Activated CD4-positive, alpha-beta T cell treated with anti-CD3 and anti-CD28 coated beads, Interleukin-2, amount 50 U/mL, for 16 hours (primary cell): ENCODE measurements at regions not wholly inside any gene's neighbourhood (a gene's known extent, or its start where the extent isn't known, plus 50 kb on each side); places are given as distances from the start of the nearest gene placed in this dataset.
"Not testable (repeated sequence)": the region's sequence is repeated elsewhere in the genome, so short reads cannot be mapped to it uniquely, and the experiment has no call there.

Experiments used
- DNase-seq: peaks from one replicate; pipeline ENCODE4 v3.0.0-alpha.2; 2020

DNA sequence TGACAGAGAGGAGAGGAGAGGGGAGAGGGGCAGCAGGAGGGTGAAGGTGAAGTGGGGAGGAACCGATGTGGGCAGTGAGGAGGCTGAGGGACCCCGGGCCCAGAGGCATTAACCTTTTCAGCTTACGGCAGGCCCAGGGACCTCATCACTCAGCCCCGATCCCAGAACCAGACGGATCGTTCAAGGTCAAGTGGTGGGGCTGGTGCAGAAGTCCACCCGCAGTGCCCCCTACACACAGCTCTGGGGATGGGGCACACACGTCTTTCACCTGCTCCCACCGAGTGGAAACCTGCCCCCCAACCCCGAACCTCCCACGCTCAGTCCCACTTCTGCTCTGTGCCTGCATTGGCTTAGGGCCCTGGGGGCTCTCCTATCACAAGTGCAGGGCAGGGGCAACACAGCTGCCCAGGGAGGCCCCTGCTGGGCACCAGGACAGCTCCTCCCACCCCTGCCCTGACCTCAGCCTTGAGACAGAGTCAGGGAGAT is 81.9 kb upstream of the GOLGA6L4 start:
- not testable (repeated sequence) for DNase-seq

DNA sequence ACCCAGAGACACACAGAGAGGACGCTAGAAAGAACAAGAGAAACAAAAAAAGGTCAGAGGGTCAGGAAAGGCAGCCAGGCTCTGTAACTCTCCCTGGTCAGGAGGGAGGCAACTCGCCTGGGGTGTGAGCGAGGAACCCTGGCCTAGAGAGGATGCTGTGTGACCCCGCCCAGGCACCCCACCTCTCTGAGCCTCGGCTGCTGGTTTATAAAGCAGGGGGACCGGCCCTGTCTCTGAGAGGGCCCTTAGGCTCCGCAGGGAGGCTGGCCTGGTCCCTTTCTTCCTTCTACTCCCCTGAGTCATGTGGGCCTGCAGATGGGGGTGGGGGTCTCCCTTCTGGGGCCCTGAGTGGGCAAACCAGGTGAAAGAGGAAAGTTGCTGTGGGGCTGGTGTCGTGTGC is 81.3 kb upstream of the GOLGA6L4 start:
- not testable (repeated sequence) for DNase-seq

DNA sequence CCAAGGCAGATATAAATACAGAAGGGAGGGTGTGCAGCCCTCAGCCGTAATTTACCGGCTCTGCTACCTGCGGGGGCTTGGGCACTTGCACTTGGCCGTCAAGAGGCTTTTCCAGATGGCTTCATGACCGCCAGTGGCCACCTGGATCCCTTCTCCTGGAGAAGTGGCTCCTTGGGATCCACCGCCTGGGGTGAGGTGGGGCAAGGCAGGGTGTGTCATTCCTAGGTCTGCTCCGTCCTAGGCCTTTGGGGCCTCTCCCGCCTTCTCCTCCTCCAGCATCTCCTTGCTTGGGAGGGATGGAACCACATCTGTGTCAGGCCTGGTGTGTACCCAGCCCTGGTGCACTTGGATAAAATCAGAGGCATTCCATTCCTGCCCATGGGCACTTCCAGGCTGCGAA is 80.8 kb upstream of the GOLGA6L4 start:
- not testable (repeated sequence) for DNase-seq

DNA sequence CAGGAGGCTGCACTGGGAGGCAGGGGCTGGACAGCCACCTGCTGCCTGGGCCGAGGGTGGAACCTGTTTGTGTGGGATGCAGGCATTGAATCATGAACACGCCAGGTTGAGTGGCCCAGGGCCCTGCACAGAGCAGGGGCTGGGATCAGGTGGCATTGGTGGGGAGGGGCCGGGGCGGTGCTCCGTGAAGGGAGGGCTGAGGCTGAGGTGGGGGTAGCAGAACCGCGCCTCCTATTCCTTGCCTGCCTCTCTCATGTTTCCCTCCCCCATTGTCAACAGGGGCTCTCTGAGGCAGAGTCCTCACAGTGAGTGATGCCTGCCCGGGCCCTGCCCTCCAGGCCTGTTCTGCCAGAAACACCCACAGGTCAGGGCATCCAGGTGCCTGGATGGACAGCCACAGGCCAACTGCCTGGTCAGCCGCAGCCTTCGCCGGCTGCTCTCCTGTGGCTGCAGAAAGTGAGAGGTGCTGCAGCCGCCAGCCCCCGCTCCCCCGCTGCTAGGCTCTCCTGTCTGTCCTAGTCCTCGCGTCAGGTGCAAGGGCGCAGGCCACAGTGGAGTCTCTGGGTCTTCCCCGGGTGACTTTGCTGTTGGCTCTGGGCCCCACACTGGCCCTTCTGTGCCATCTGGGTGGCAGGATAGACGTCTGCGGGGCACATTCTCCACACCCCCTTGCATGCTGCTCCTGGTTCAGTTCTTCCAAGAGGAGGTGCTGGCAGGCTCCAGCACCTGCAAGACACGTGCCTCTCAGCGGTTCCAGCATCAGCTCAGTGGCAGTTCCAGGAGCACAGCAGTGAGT is 79.6 kb upstream of the GOLGA6L4 start:
- not testable (repeated sequence) for DNase-seq

DNA sequence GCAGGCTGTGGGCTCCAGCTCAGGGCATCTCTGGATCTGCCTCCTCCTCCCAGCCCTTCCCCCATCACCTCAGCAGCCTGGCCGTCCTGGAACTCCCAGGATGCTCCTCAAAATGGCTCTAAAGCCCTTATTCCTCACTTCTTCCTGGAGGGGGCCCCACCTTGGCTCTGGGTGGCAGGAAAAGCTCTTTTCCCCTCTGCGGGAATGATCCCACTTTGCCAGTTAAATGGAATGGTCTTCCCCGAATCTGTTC is 79.1 kb upstream of the GOLGA6L4 start:
- not testable (repeated sequence) for DNase-seq

DNA sequence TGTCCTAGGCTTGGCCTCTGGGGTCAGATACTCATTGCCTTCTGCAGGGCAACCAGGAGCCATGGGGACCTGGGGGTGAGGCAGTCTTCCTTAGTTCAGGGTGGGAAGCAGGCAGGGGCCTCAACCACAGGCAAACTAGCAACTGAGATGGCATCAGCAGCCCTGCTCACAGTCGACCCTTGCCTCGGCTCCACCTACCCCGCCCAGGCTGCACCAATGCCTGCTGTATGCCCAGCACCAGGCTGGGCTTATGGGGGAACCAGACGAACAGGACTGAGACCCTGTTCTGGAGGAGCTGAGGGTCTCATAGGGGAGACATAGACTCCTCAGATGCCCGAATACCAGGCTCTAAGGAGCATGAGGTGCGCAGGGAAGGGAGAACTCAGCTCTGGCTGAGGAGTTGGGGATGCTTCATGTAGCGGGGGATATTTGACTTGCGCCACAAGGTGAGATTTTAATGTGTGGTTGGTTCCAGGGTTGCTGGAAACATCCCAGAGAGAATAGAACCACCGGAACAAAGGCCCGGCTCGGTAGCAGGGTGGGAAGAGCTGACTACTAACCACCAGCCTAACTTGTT is 78.4 kb upstream of the GOLGA6L4 start:
- DNase-seq = not testable (repeated sequence)

DNA sequence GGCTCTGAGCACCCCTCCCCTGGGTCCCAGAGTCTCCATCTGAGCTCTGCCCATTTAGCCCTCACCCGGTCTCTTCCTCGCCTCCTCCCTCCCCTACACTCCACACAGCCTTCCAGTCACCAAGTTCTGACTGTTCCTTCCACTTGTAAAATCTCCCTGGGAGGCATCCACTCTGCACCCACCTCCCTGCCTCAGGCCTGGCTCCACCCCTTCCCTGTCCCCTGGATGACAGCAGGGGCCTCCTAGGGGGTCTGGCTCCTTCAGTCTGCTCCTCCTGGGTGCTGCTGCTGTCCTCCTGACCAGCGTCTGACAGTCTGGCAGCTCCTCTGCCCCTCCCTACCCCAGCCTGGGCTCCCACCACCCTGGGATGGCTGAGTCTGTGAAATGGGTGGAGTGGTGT is 77.7 kb upstream of the GOLGA6L4 start:
- not testable (repeated sequence) for DNase-seq

DNA sequence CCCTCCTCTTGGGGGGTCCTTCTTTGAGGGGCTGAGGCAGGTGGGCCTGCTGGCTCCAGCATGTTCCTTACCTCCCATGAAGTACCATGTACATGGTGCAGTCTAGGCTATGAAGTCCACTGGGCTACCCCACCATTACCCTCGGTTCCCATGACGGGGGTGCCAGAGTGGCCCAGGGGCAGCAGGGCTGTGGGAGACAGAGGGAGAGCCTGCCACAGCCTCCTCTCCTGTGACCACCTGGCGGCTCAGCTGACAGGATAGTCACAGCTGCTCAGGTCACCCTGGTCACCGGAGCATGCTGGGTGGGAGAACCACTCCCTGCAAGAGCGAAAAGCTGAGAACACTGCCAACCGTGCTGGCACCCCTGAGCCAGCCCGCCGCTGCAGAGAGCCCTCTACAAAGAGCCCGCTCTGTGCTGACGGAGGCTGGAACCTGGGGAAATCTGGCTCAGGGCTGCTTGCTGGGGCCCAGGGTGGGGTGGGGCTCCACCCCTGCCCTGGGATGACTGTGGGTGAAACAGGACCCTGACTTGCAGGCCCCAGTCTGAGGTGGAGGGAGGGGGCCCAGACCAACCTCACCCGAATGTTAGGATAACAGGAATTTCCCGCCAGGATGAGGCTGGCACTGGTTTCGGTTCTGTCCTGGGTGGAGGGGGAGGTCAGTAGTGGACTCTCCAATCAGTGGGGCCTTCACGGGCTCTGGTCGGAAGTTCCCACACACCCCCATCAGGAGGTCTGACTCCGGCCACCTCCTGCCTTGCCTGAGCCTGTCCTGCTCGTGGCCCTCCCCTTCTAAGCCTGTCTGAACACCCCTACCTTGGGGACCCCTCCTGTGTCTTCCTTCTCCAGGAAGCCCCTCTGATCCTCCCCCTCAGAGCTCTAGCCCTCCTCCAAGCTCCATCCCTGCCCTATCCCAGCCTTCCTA is 76.0 kb upstream of the GOLGA6L4 start:
- DNase-seq = not testable (repeated sequence)

DNA sequence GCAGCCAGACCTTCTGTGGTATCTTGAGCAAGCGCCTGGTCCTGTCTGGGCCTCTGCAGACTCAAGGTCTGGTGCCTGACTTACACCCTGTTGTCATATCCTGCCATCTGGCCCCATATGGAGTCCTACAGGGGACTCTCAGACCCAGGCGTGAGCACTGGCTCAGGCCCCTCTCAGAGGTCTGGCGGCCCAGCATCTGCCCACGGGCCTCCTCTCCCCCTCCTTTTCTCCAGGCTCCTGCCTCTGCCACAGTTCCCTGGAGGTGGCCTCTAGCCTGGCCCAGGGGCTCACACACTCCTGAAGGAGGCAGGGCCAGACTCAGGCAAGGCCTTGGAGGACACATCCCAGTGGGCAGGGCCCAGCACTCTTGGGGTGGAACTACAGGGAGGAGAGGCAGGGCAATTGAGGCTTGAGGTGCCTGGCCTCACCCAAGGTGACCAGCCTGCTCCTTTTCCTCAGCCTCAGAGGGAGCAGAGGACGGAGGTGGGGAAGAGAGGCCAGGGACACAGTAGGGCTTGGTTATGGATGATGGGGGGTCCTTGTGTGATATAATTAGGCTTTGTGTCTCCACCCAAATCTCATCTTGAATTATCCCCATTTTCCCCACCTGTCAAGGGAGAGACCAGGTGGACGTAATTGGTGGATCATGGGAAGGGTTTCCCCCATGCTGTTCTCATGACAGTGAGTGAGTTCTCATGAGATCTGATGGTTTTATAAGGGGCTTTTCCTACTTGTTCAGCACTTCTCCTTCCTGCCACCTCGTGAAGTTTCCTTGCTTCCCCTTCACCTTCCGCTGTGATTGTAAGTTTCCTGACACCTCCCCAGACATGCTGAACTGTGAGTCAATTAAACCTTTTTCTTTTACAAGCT is 70.9 kb upstream of the GOLGA6L4 start:
- not testable (repeated sequence) for DNase-seq

DNA sequence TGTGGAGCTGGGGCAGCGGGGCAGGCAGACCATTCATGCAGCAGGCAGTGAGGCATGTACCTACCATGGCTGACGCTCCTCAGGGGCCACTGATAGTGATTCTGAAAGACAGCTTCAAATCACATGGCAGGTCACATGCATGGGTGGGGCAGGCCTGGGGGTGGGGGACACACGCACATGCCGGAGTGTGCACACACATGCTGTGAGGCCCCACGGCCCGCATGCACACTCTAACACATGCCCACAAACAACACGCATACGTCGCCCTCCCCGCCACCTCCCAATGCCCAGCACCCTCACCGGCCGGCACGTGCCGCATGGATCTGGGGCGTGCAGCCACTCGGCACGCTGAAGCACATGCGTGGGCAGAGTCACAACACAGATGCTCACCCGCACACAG is 65.5 kb upstream of the GOLGA6L4 start:
- DNase-seq = not testable (repeated sequence)

DNA sequence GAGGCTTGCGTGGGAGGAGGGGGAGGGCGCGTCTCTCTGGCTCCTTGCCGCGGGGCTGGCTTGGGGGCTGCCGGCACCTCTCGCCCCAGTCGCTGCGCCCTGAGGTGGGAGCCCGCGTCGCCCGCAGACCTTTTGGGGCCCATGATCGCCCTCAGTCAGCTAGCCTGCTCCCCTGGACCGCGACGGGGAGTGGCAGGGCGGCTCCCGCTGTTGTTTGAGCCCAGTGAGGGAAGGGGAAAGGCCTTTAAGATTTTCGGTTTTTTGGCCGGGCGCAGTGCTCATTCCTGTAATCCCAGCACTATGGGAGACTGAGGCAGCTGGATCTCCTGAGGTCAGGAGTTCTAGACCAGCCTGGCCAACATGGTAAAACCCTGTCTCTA is 62.4 kb upstream of the GOLGA6L4 start:
- not testable (repeated sequence) for DNase-seq
